ENCODE measurements at regions not wholly inside any gene's neighbourhood (a gene's known extent, or its start where the extent isn't known, plus 50 kb on each side); places are given as distances from the start of the nearest gene placed in this dataset.

DNA sequence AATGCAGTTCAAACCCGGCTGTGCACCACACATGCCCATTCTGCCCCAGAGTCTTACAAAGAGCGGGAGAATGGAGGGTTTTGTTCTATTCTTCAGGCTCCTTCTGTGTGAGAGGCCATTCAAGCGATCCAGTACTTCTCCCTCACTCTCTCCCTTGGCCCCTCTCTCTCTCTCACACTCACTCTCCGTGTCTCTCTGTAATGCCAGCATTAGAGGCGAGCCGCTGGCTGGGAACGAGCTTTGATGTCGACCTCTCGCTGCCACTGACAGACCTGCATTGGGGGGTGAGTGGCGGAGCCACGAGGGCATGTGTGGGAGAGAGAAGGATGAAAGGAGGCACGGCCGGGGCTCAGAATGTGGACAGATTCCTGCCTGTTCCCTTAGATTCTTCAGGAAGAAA is 231.7 kb upstream of the ARRDC4 start (continued):
- TF ChIP-seq CDX4 (CRISPR knock-in tag; IDR thresholded peaks at IDR 0.05; ENCODE audit: borderline replicate concordance): no peak
- TF ChIP-seq ZNF532 (CRISPR knock-in tag; IDR thresholded peaks at IDR 0.05; ENCODE audit: borderline replicate concordance): no peak
- no peak for TF ChIP-seq FOXK1 (CRISPR knock-in tag; IDR thresholded peaks at IDR 0.05)
- TF ChIP-seq, protein P1, sequence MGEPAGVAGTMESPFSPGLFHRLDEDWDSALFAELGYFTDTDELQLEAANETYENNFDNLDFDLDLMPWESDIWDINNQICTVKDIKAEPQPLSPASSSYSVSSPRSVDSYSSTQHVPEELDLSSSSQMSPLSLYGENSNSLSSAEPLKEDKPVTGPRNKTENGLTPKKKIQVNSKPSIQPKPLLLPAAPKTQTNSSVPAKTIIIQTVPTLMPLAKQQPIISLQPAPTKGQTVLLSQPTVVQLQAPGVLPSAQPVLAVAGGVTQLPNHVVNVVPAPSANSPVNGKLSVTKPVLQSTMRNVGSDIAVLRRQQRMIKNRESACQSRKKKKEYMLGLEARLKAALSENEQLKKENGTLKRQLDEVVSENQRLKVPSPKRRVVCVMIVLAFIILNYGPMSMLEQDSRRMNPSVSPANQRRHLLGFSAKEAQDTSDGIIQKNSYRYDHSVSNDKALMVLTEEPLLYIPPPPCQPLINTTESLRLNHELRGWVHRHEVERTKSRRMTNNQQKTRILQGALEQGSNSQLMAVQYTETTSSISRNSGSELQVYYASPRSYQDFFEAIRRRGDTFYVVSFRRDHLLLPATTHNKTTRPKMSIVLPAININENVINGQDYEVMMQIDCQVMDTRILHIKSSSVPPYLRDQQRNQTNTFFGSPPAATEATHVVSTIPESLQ (CRISPR knock-in tag; IDR thresholded peaks at IDR 0.05): no peak
- TF ChIP-seq, protein P2, sequence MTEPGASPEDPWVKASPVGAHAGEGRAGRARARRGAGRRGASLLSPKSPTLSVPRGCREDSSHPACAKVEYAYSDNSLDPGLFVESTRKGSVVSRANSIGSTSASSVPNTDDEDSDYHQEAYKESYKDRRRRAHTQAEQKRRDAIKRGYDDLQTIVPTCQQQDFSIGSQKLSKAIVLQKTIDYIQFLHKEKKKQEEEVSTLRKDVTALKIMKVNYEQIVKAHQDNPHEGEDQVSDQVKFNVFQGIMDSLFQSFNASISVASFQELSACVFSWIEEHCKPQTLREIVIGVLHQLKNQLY (CRISPR knock-in tag; IDR thresholded peaks at IDR 0.05): no peak
- TF ChIP-seq GRHL2 (CRISPR knock-in tag; IDR thresholded peaks at IDR 0.05; ENCODE audit: insufficient replicate concordance, severe bottlenecking): no peak
- TF ChIP-seq, protein P3, sequence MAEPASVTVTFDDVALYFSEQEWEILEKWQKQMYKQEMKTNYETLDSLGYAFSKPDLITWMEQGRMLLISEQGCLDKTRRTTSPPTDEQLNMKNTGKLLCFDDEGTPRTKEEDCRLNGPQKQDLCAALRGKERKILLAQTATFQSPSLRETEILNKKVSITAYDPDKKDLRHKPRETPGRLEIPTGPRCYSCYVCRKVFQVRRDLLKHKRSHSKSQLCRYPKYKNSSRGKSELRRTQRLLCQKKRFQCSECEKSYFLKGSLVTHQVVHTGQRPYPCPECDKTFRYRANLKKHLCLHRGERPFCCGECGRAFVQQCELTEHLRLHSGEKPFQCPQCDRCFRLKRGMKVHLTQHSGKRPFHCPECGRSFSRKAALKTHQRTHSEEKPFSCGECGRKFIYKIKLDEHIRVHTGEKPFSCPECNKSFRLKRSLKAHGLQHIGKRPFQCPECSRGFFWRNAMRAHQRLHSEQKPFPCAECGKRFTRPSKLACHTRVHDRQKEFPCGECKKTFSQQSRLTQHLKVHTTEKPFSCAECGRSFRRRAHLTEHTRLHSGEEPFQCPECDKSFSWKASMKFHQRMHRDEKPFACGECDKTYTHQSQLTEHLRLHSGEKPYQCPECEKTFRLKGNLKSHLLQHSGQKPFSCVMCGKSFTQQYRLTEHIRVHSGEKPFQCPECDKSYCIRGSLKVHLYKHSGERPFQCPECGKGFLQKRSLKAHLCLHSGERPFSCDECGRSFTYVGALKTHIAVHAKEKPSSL (CRISPR knock-in tag; conservative IDR thresholded peaks at IDR 0.05): no peak

- POLR2A ChIA-PET: no interaction called here
- TF ChIP-seq ZNF512 (CRISPR knock-in tag; IDR thresholded peaks at IDR 0.05; ENCODE audit: borderline replicate concordance) (no peak), ZNF396 (CRISPR knock-in tag; IDR thresholded peaks at IDR 0.05; ENCODE audit: borderline replicate concordance) (no peak), GRHL2 (CRISPR knock-in tag; IDR thresholded peaks at IDR 0.05; ENCODE audit: insufficient replicate concordance, severe bottlenecking) (no peak), ZMAT4 (CRISPR knock-in tag; IDR thresholded peaks at IDR 0.05) (no peak)
- TF ChIP-seq, protein P4, sequence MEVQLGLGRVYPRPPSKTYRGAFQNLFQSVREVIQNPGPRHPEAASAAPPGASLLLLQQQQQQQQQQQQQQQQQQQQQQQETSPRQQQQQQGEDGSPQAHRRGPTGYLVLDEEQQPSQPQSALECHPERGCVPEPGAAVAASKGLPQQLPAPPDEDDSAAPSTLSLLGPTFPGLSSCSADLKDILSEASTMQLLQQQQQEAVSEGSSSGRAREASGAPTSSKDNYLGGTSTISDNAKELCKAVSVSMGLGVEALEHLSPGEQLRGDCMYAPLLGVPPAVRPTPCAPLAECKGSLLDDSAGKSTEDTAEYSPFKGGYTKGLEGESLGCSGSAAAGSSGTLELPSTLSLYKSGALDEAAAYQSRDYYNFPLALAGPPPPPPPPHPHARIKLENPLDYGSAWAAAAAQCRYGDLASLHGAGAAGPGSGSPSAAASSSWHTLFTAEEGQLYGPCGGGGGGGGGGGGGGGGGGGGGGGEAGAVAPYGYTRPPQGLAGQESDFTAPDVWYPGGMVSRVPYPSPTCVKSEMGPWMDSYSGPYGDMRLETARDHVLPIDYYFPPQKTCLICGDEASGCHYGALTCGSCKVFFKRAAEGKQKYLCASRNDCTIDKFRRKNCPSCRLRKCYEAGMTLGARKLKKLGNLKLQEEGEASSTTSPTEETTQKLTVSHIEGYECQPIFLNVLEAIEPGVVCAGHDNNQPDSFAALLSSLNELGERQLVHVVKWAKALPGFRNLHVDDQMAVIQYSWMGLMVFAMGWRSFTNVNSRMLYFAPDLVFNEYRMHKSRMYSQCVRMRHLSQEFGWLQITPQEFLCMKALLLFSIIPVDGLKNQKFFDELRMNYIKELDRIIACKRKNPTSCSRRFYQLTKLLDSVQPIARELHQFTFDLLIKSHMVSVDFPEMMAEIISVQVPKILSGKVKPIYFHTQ (CRISPR knock-in tag; IDR thresholded peaks at IDR 0.05): no peak
- TF ChIP-seq, protein P5, sequence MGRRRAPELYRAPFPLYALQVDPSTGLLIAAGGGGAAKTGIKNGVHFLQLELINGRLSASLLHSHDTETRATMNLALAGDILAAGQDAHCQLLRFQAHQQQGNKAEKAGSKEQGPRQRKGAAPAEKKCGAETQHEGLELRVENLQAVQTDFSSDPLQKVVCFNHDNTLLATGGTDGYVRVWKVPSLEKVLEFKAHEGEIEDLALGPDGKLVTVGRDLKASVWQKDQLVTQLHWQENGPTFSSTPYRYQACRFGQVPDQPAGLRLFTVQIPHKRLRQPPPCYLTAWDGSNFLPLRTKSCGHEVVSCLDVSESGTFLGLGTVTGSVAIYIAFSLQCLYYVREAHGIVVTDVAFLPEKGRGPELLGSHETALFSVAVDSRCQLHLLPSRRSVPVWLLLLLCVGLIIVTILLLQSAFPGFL (CRISPR knock-in tag; IDR thresholded peaks at IDR 0.05; ENCODE audit: borderline replicate concordance): no peak
- no peaks in the 10 kb centered on the region for H3K4me1 Mint-ChIP-seq
- H3K36me3 Mint-ChIP-seq: no peaks in the 10 kb centered on the region
- no peaks in the 10 kb centered on the region for H3K9me3 Mint-ChIP-seq
- DNase-seq (ENCODE audit: low spot score): no peak
- H3K27ac Mint-ChIP-seq: no peak overlapping the region
- no peak for ATAC-seq
- no peaks in the 10 kb centered on the region for H3K27me3 Mint-ChIP-seq (ENCODE audit: low read depth)
- CTCF ChIA-PET: no interaction called here
- H3K4me3 Mint-ChIP-seq: no peak overlapping the region
These were observed 231.2 kb upstream of the ARRDC4 start for GRCh38 chr15:97729270-97729669.

All from WTC11 (cell line).